MCF 10A (cell line): ENCODE measurements at regions not wholly inside any gene's neighbourhood (a gene's known extent, or its start where the extent isn't known, plus 50 kb on each side); places are given as distances from the start of the nearest gene placed in this dataset.

Experiments
- BruUV-seq: library from RNA; stranded (reverse); fragments of 400-500 nt; replicated peaks from 2 replicates; lab custom pipeline; 2021; lab: Mats Ljungman, UMichigan
- CTCF ChIA-PET: fragments of 300-600 bp; sonication (Branson Sonifier 250); formaldehyde crosslinking; extraction: SDS; loops from one replicate; lab custom pipeline; 2021; ENCODE audit warnings: antibody characterized with exemption, inconsistent platforms; lab: Yijun Ruan, JAX
- POLR2A ChIA-PET: fragments of 300-600, 350-650 bp; sonication (Branson Sonifier 250); formaldehyde crosslinking; extraction: SDS; loops from one replicate; lab custom pipeline; 2020; ENCODE audit warnings: antibody characterized with exemption, inconsistent platforms; lab: Yijun Ruan, JAX
- DNase-seq: peaks from one replicate; pipeline ENCODE4 v3.0.0-alpha.2; 2018; ENCODE audit not compliant: unreplicated experiment
- H3K27ac Mint-ChIP-seq: one replicate; pipeline ENCODE4 v1.8.0; 2022; ENCODE audit warnings: mild to moderate bottlenecking, low read depth, mixed read lengths; ENCODE audit not compliant: unreplicated experiment
- H3K27me3 Mint-ChIP-seq: one replicate; pipeline ENCODE4 v1.8.0; 2022; ENCODE audit warnings: mixed read lengths; ENCODE audit not compliant: insufficient read depth, unreplicated experiment
- H3K36me3 Mint-ChIP-seq: one replicate; pipeline ENCODE4 v1.8.0; 2022; ENCODE audit warnings: mild to moderate bottlenecking, moderate library complexity, mixed read lengths; ENCODE audit not compliant: insufficient read depth, unreplicated experiment
- H3K4me1 Mint-ChIP-seq: one replicate; pipeline ENCODE4 v1.8.0; 2022; ENCODE audit warnings: mixed read lengths; ENCODE audit not compliant: insufficient read depth, unreplicated experiment
- H3K4me3 Mint-ChIP-seq: one replicate; pipeline ENCODE4 v1.8.0; 2022; ENCODE audit warnings: mild to moderate bottlenecking, moderate library complexity, mixed read lengths; ENCODE audit not compliant: unreplicated experiment
- H3K9me3 Mint-ChIP-seq: one replicate; pipeline ENCODE4 v1.8.0; 2022; ENCODE audit warnings: mixed read lengths; ENCODE audit not compliant: unreplicated experiment
- intact Hi-C: fragments of 100-400 bp; cut with micrococcal nuclease; formaldehyde crosslinking; loops from 2 replicates; pipeline ENCODE4 v1.14.1; 2022
- TF ChIP-seq, protein P1 (sequence below): fragments of 200-600 bp; IDR thresholded peaks from one replicate; pipeline ENCODE4 v1.8.0; 2022; ENCODE audit warnings: antibody characterized with exemption, mild to moderate bottlenecking; ENCODE audit not compliant: unreplicated experiment

DNA sequence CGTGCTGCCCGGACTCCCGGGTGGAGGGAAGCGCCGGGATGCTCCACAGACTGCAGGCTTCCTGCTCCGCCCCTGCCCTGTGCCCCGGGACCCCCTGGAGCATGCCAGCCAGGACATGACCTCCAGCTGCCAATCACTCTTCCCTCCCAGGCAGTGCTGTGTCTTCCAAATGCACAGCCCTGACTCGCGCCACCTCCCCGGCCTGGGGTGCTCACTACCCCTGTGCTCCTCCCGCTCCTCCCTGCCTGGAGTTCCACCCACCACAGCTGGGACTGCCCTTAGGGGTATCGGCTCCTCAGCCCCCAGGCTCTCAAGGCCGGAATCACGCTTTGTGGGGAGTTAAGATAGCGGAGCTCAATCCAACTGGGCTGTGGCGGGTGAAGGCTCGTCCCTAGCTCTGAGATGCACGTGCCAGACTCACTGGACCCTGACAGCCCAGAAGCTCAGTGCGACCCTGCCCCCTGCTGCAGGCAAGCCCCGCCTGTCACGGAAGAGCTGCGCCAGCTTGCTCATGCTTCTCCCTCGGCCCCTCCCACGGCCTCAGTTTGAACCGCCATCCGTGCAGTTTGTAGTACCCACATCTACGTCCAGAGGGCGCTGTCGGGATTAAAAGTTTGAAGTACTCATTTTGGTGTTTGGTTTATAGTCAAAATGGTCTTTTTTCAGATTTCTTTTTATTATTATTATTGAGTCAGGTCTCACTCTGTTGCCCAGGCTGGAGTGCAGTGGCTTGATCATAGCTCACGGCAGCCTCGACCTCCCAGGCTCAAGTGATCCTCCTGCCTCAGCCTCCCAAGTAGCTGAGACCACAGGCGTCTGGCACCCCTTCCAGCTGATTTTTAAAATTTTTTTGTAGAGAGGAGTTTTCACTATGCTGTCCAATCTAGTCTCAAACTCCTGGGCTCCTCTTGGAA, 142.5 kb upstream of the TCERG1L start:
- H3K36me3 Mint-ChIP-seq: no peaks in the 10 kb centered on the region
- no peaks in the 10 kb centered on the region for H3K9me3 Mint-ChIP-seq
- BruUV-seq: no TSS peak
- no peak for DNase-seq
- ChIA-PET CTCF (interaction anchor here (1.0 kb wide), 1 partner anchor 106 kb away, joined by 3 read pairs; no protein-coding TSS in a partner anchor), POLR2A (no interaction called here)
- no peak overlapping the region for H3K4me3 Mint-ChIP-seq
- H3K27me3 Mint-ChIP-seq: no peaks in the 10 kb centered on the region
- no peak overlapping the region for H3K27ac Mint-ChIP-seq
- intact Hi-C loops: no loop called here
- TF ChIP-seq, protein P1, sequence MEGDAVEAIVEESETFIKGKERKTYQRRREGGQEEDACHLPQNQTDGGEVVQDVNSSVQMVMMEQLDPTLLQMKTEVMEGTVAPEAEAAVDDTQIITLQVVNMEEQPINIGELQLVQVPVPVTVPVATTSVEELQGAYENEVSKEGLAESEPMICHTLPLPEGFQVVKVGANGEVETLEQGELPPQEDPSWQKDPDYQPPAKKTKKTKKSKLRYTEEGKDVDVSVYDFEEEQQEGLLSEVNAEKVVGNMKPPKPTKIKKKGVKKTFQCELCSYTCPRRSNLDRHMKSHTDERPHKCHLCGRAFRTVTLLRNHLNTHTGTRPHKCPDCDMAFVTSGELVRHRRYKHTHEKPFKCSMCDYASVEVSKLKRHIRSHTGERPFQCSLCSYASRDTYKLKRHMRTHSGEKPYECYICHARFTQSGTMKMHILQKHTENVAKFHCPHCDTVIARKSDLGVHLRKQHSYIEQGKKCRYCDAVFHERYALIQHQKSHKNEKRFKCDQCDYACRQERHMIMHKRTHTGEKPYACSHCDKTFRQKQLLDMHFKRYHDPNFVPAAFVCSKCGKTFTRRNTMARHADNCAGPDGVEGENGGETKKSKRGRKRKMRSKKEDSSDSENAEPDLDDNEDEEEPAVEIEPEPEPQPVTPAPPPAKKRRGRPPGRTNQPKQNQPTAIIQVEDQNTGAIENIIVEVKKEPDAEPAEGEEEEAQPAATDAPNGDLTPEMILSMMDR: no peak
- H3K4me1 Mint-ChIP-seq: no peaks in the 10 kb centered on the region

DNA sequence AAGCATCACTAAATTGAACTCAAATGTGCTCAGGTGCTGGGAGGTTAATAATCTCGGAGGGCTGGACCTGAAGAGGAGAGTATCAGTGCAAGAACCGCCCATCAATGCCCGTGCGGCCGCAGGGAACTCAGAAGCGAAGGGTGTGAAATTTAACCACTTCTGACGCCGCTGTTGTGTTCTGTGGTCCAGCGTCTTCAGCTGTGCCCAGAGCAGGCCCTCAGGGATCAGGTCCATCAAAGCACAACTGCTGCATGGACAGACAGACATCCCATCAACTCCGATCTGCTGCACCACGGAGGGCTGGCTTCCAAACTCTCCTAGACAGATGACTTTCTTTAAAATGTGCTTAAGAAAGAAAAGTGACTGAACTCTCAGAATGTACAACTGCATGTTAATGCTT, 144.9 kb upstream of the TCERG1L start:
- Mint-ChIP-seq H3K27ac (no peak overlapping the region), H3K27me3 (no peaks in the 10 kb centered on the region)

DNA sequence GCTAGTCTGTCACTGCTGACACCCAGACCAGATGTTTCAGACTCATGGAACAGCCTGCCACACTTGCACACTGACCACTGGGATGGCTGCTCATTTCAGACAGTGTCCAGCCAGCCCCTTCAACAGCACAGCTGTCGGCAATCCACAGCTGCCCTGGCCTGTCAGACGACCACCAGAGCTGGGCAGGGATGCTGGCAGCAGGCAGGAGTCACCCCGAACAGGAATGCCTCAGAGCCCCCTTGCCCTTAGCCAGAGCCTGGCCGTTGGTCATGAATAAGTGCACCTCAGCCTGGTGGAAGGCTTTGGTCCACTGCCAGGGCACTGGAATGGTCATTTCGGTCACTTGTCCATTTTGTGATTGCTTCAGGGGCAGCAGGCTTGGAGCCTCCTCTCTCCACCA, 149.6 kb upstream of the TCERG1L start:
- no peak for DNase-seq
- intact Hi-C loops: no loop called here
- Mint-ChIP-seq H3K9me3 (peaks cover 30% of the 10 kb centered on the region), H3K4me3 (no peak overlapping the region), H3K36me3 (no peaks in the 10 kb centered on the region), H3K4me1 (no peaks in the 10 kb centered on the region), H3K27me3 (peaks cover 7% of the 10 kb centered on the region), H3K27ac (no peak overlapping the region)
- POLR2A ChIA-PET: no interaction called here
- CTCF ChIA-PET: no interaction called here
- TF ChIP-seq, protein P1: no peak
- no TSS peak for BruUV-seq

More for the DNA sequence above, 144.9 kb upstream of the TCERG1L start:
- Mint-ChIP-seq H3K36me3 (no peaks in the 10 kb centered on the region), H3K9me3 (peaks cover 8% of the 10 kb centered on the region), H3K4me3 (no peak overlapping the region), H3K4me1 (no peaks in the 10 kb centered on the region)
- BruUV-seq: no TSS peak
- TF ChIP-seq, protein P1: no peak
- intact Hi-C loops: no loop called here
- CTCF ChIA-PET: no interaction called here
- DNase-seq: no peak
- POLR2A ChIA-PET: no interaction called here

- TF ChIP-seq, protein P1: no peak
- Mint-ChIP-seq H3K36me3 (no peaks in the 10 kb centered on the region), H3K4me1 (no peaks in the 10 kb centered on the region), H3K27ac (no peak overlapping the region), H3K4me3 (no peak overlapping the region), H3K9me3 (peaks cover 44% of the 10 kb centered on the region), H3K27me3 (peaks cover 7% of the 10 kb centered on the region)
- BruUV-seq: no TSS peak
- ChIA-PET CTCF (interaction anchor here (0.6 kb wide), 1 partner anchor 211 kb away, joined by 3 read pairs; no protein-coding TSS in a partner anchor), POLR2A (no interaction called here)
- DNase-seq: no peak
- intact Hi-C loops: no loop called here
Observed at GRCh38 chr10:131464789-131465188, 153.3 kb upstream of the TCERG1L start.
